H7 (cell line): ENCODE measurements at regions not wholly inside any gene's neighbourhood (a gene's known extent, or its start where the extent isn't known, plus 50 kb on each side); places are given as distances from the start of the nearest gene placed in this dataset.
"Not testable (repeated sequence)": the region's sequence is repeated elsewhere in the genome, so short reads cannot be mapped to it uniquely, and the experiment has no call there.

ENCODE experiments used
- DNase-seq: peaks from one replicate; pipeline ENCODE4 v3.0.0; 2012
- H3K27me3 ChIP-seq: 2 replicates; pipeline ENCODE4 v1.6.0; 2011; ENCODE audit warnings: mild to moderate bottlenecking, low read length; ENCODE audit not compliant: control insufficient read depth, insufficient read depth
- H3K36me3 ChIP-seq: replicated peaks from 2 replicates; pipeline ENCODE4 v1.5.1; 2011; ENCODE audit warnings: low read length; ENCODE audit not compliant: control insufficient read depth, insufficient read depth
- H3K4me3 ChIP-seq: 2 replicates; pipeline ENCODE4 v1.5.1; 2011; ENCODE audit warnings: low read depth, mild to moderate bottlenecking, control low read depth, low read length, moderate library complexity; ENCODE audit not compliant: insufficient read depth

DNA sequence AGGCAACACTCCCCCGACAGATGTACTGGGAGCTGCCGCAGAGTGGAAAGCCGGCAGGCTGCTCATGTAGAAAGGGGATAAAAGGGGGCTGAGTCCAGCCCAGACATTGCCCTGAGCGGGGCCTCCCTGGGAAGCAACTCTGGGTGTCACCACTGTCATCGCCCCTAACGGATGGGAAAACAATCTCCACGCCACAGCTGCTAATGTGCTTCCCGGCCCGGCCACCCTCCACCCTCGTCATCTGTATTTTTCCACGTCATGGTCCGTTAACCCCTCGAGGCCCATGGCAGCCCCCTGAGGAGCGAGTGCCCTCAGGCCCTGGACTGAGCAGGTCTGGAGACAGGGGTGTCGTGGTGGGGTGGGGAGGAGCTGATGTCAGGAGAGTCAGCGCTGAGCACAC is 227.4 kb downstream of the DLL1 start:
- no peaks in the 10 kb centered on the region for H3K36me3 ChIP-seq
- no peaks in the 10 kb centered on the region for H3K27me3 ChIP-seq
- no peak for DNase-seq
- no peak overlapping the region for H3K4me3 ChIP-seq

DNA sequence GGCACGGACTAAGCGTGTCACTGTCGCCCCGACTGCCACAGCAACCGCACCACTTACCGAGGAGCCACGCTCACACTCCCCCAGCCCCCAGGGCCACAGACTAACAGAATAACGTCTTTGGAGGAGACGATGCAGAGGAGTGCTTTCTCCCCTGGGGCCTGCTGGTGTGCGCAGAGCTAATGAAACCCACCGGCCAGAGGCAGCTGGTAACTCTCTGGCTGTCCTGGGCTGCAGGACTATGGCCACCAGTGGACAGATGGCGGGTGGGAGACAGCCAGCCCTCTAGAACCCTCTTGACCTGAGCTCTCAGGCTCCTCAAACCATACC is 228.0 kb downstream of the DLL1 start:
- no peak overlapping the region for H3K4me3 ChIP-seq
- H3K36me3 ChIP-seq = no peaks in the 10 kb centered on the region
- no peaks in the 10 kb centered on the region for H3K27me3 ChIP-seq
- DNase-seq = no peak

DNA sequence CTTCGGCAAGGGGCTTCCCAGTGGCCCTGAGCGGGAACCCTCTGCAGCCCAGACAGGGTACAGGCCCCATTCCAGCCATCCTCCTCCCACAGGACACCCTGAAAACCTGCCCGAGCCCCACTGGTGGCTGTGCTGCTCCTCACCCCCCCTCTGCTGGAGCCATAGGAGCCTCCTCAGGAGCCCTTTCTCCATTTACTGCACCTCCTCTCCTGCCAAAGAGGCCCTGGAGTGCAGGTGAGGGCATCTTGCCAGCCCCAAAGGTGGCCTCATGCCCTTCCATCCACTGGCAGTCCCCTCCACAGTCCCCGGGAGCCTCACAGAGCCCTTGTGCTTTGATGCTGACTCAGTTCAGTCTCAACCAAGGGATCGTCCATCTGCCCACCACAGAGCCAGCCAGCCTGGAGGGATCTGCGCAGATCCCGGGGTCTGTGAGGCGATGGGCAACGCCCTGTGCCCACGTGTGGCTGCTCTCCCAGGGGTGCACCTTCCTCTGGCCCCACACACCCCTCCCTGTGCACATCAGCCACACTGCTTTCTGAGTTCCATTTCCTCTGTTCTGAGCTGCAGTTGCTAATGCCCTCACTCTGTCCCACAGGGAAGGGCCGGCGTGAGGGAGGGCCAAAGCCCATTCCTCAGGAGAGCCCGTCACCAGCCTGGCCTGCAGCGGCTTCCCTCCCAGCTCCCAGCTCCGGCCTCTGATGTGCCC is 228.5 kb downstream of the DLL1 start:
- DNase-seq = peak; percentile 59

DNA sequence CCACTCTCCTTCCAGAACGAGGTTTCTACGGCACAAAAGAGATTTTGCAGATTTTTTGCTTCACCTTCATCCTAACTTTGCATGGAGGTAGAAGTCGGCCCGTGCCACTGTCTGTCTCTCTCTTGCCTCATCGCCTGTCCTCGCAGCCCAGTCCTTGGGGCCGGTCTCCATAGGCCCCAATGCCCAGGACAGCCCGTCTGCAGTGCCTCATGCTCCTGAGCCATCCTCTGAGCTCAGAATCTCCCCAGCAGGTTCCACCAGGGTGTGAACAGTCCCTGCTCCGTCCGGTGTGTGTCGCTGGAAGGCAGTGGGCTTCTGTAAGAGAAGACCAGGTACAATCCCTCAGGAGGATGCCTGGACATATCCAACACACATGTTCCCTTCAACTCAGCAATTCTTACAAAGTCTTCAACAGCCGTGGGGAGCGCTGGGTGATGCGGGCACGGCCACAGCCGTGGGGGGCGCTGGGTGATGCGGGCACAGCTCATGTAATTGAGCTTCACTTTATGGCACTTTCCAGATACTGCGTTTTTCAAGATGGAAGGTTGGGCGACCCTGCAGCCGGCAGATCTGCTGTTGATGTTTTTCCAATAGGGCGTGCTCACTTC is 231.9 kb downstream of the DLL1 start:
- Histone ChIP-seq H3K27me3 (no peaks in the 10 kb centered on the region), H3K36me3 (no peaks in the 10 kb centered on the region)
- DNase-seq = no peak

More for the DNA sequence above, 228.5 kb downstream of the DLL1 start:
- Histone ChIP-seq H3K4me3 (no peak overlapping the region), H3K27me3 (no peaks in the 10 kb centered on the region), H3K36me3 (no peaks in the 10 kb centered on the region)

DNA sequence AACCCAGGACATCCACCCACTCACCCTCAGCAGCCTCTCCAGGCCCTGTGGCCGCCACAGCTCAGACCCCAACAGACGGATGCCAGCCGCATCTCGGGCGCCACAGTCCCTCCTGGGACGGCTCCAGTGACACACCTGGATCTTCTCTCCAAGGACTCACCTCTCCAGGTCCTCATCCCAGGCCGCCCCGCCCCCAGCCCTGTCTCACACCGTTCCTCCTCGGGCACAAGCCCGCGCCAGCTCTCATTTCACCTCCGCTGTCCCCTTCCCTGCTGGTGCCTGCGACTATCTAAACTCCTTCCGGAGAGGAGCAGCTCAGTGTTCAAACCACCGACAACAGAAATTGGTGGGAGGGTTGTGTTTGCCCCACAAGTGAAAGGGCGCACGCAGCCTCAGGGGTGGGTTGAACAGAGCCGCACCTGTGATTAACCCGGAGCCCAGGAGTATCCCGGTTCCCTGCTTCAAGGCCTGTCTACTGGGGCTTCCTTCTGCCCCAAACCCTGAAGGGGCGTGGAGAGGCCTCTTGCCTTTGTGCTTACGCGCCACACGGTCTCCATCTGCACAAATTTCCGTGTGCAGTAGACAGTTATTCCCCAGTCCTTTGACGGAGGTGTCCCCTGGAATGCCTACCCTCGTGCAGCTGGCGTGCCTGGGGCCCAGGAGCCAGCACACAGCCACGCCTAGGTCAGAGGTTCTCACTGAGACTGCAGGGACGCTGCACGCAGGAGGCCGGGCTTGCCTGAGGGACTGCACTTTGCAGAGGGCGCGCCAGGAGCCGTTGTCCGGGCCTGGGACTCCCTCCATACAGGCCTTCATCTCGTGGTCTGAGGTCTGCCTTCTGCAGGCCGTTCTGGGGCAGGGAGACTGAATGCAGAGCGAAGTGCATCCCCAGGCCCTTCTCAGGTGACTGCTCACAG is 232.7 kb downstream of the DLL1 start:
- no peaks in the 10 kb centered on the region for H3K36me3 ChIP-seq
- H3K27me3 ChIP-seq = no peaks in the 10 kb centered on the region
- no peak overlapping the region for H3K4me3 ChIP-seq
- DNase-seq = peak; percentile 71

More for the DNA sequence above, 231.9 kb downstream of the DLL1 start:
- no peak overlapping the region for H3K4me3 ChIP-seq

DNA sequence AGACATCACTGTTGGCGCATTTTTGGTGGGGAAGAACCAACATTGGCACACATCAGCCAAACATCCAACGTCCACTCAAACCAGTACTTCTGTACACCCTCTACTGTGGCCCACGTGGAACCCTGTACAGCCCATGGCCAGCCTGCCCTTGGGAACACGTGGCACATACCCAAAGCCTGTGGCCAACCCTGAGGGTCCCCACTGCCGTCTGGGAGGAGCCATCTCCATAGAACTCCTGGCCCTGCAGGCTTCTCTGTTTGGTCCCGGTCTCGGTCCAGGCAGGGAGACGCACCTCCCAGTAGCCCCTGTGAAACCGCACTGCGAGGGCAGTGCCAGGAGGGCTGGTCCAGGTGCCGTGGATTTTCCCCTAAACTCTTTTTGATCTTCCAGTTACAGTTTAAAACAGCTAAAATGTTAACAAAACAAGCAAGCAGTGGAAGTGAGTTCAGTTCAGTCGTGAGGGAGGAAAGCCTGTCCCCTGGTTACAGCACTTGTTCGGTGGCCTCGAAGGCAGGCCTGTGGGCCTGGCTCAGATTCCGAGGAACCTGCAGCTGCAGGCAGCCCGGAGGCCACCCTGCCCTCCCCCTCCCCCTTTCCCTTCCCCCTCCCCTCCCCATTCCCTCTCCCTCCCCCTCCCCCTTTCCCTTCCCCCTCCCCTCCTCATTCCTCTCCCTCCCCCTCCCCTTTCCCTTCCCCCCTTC is 233.7 kb downstream of the DLL1 start:
- no peak overlapping the region for H3K4me3 ChIP-seq
- H3K36me3 ChIP-seq = no peaks in the 10 kb centered on the region
- DNase-seq = no peak
- H3K27me3 ChIP-seq = no peaks in the 10 kb centered on the region

DNA sequence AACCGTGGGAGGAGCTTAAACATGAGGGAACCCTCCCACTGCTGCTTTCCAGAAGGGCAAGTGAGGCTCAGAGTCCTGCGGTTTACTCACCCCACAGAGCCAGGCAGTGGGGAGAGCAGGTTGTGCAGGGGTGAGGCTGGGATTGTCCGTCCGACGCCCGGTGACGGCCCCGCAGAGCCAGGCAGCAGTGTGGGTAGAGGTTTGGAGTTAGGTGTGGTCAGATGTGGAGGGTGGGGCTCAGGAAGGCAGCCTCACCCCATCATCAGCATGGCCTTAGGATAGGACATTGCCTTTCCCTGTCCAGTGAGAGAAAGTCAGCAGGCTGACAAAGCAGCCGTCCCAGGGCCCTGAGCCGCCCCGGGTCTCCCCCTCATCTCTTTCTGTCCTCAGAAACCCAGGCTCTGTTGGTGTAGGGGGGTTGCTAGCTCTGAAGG is 234.6 kb downstream of the DLL1 start:
- Histone ChIP-seq H3K36me3 (no peaks in the 10 kb centered on the region), H3K27me3 (no peaks in the 10 kb centered on the region), H3K4me3 (no peak overlapping the region)
- DNase-seq = no peak

DNA sequence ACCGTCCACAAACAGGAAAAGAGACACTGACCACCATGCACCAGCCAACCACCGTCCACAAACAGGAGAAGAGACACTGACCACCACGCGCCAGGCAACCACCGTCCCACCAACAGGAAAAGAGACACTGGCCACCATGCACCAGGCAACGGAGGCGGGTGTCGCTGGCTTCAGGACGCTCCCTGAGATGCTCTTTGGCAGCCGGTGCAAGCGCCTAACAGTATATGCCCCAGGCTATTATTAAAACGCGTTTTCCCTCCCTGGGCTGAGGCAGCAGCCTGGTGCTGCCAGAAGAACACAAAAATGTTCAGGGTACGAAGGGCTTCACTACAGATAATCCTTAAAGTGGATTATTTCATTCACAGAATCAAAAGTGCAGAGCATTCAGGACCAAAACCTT is 235.1 kb downstream of the DLL1 start:
- H3K27me3 ChIP-seq, H3K4me3 ChIP-seq, DNase-seq, H3K36me3 ChIP-seq: not testable (repeated sequence)

DNA sequence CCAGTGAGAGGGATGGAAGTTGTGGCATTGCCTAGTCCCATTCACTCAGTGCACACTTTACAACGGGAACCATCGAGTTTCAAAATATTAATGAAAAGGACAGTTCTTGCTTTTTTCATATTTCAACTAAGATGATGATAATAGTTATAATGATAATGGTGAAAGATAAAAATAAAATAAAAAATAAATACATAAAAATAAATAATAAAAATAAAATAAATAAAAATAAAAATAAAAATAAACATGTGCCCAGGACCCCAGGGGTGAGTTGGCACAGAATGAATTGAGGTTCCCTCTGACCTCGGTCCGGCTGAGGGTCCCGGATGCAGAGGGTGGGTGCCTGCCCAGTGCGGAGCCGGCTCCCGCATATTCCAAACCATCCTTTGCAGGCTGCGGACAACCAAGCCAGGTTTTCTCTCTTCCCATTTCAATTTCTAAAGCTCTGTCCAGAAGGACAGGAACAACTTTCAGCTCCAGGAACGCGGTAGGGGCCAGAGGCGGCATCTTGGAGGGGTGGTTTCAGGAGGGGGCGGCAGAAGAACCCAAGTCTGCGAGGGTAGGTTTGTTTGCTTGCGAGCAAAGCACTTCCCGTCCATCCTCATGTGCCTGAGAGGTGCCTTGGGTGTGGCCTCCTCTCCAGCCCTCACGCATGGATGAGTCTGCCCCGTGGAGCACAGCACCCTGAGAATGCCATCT is 236.8 kb downstream of the DLL1 start:
- no peak overlapping the region for H3K4me3 ChIP-seq
- DNase-seq = no peak
- no peaks in the 10 kb centered on the region for H3K36me3 ChIP-seq
- no peaks in the 10 kb centered on the region for H3K27me3 ChIP-seq

DNA sequence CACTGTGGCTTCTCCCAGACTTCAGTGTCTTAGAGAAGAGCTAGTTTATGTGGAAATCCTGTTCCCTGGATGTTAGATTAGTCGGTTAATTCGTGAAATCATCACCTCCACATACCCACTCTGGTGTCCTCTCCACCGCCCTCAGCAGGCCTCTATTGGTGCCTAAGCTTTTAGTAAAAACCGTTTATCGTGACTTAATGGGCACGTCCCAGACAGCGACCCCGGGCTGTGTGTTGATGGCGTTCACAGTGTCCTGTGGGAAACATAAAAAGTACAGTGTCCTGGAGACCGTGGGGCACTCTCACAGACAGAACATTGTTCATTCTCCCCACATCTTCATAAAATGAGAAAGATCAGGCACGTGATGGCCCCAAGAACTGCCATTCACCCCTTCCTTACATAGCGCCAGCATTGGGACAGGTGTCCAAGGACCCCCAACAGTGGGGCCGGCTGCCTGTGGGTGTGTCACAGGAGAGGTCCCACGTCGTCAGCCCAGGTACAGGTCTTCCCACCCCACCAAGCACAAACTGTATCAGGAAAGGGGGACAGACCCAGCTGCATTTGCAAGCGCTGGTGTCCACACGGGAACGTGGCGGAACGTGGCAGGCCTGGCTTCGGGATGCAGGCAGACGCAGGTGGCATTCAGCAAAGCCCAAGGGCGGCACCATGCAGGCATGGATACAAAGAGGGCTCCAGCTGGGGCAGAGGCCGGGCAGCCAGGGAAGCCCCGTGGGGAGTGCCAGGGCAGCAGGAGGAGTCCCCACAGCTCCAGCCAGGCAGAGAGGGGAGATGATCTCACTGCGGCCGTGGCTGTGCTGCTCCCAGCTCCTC is 237.7 kb downstream of the DLL1 start:
- Histone ChIP-seq H3K27me3 (no peaks in the 10 kb centered on the region), H3K36me3 (no peaks in the 10 kb centered on the region), H3K4me3 (no peak overlapping the region)
- DNase-seq = no peak

DNA sequence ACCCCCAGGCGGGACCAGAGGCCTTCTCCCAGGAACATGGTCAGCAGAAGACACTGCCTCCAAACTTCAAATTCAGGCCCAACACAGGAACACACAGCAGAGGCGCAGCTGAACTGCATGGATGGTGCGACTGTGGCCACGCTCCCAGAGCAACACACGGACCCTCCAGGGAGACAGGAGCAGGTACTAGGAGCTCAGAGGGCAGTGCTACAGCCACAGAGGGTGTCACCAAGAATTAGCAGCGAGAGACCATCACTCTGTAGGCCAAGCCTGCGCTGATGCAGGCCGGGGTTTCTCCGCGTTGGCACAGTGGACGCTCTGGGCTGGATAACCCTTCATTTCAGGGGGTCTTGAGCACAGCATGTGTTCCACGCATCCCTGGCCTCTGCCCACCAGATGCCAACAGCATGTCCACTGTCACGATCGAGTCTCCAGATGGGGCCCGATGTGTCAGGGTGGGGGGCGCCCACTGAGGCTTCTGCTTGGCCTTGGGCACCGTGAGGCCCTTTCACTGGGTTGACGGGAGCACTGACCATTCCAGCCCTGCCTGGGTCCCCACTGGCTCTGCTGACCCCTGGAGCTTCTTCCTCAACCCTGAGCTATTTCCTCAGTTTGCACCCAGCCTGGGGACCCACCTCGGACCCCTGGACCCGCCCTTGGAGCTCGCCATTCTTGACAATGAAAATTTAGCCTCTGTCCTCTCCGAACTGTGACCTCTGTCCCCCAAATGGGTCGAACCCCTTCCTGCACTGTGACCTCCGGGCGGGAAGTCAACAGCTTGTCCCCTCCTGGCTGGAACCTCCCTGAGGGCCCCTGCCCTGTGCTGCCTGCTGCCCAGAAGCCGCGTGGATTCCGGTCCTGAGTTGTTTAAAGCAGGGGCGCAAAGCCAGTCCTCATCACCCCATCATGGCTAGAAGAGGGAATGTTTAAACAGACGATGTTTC is 239.4 kb downstream of the DLL1 start:
- DNase-seq = no peak
- Histone ChIP-seq H3K27me3 (no peaks in the 10 kb centered on the region), H3K4me3 (no peak overlapping the region), H3K36me3 (no peaks in the 10 kb centered on the region)

DNA sequence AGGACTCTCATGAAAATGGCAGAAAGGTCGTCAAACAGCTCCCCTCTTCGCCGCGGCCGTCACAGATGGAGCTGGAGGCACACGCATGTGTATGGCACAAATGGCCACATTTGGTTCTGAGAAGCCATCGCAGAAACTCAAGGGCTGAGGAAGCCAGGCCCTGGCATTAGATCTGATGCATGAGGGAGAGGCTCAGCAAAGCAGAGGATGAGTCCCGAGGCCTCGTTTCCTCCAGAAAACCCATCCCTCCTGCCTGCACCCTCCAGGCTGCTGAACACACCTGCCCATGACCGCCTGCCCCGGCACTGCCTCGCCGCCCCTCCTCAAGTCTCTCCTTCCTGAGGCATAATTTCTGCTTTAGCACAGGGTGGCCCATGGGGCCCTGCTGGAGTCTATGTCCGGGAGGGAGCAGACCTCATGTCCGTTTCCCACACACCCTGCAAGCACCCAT is 240.3 kb downstream of the DLL1 start:
- Histone ChIP-seq H3K36me3 (no peaks in the 10 kb centered on the region), H3K4me3 (no peak overlapping the region), H3K27me3 (no peaks in the 10 kb centered on the region)
- no peak for DNase-seq
